Upper lobe of right lung (tissue), 1 donor: ENCODE measurements at regions not wholly inside any gene's neighbourhood (a gene's known extent, or its start where the extent isn't known, plus 50 kb on each side); places are given as distances from the start of the nearest gene placed in this dataset.
A peak's percentile ranks its signal among the peaks of the same experiment; 100 is the strongest.
"Not testable (repeated sequence)": the region's sequence is repeated elsewhere in the genome, so short reads cannot be mapped to it uniquely, and the experiment has no call there.

Source experiments
- ATAC-seq: fragments of 200-7000 bp; cut with Tn5 transposase; one replicate; pipeline ENCODE4 v1.9.1; 2020; ENCODE audit warnings: mild to moderate bottlenecking, moderate library complexity
- DNase-seq: peaks from one replicate; pipeline ENCODE4 v3.0.0-alpha.2; 2020
- H3K27ac ChIP-seq: fragments of 200-600 bp; one replicate; pipeline ENCODE4 v1.8.0; 2022
- H3K27me3 ChIP-seq: fragments of 200-600 bp; one replicate; pipeline ENCODE4 v1.8.0; 2022; ENCODE audit warnings: mild to moderate bottlenecking
- H3K36me3 ChIP-seq: fragments of 200-600 bp; one replicate; pipeline ENCODE4 v1.8.0; 2022
- H3K4me1 ChIP-seq: fragments of 200-600 bp; one replicate; pipeline ENCODE4 v1.8.0; 2022
- H3K4me3 ChIP-seq: fragments of 200-600 bp; one replicate; pipeline ENCODE4 v1.8.0; 2022; ENCODE audit warnings: mild to moderate bottlenecking
- H3K9me3 ChIP-seq: fragments of 200-600 bp; one replicate; pipeline ENCODE4 v1.8.0; 2022
- CTCF ChIP-seq: fragments of 200-600 bp; IDR thresholded peaks from one replicate; pipeline ENCODE4 v1.8.0; 2022; ENCODE audit warnings: antibody characterized with exemption
- intact Hi-C: fragments of 100-400 bp; cut with DNase I; formaldehyde crosslinking; loops from one replicate; pipeline ENCODE4 v1.11.0; 2022
- donor health status: DM: no; HTN: yes; CAD: no; lungs with severe emphysema.

GRCh38 chr16:88200896-88201185 lies 181.9 kb upstream of the ZNF469 start:
- DNase-seq (peak; percentile 47), ATAC-seq (no peak)
- no peaks in the 10 kb centered on the region for H3K36me3 ChIP-seq
- no peaks in the 10 kb centered on the region for H3K9me3 ChIP-seq
- no peak for TF ChIP-seq CTCF
- H3K27me3 ChIP-seq: no peaks in the 10 kb centered on the region
- intact Hi-C loops: no loop called here
- H3K4me1 ChIP-seq: no peaks in the 10 kb centered on the region
- H3K4me3 ChIP-seq: no peak overlapping the region
- H3K27ac ChIP-seq: no peak overlapping the region

GRCh38 chr16:88201611-88202010 lies 181.1 kb upstream of the ZNF469 start:
- ATAC-seq: not testable (repeated sequence)
- DNase-seq: peak; percentile 45

GRCh38 chr16:88202207-88202745 lies 180.5 kb upstream of the ZNF469 start:
- Histone ChIP-seq H3K4me1 (no peaks in the 10 kb centered on the region), H3K36me3 (no peaks in the 10 kb centered on the region), H3K4me3 (no peak overlapping the region), H3K27ac (no peak overlapping the region), H3K9me3 (no peaks in the 10 kb centered on the region), H3K27me3 (no peaks in the 10 kb centered on the region)
- intact Hi-C loops: no loop called here
- TF ChIP-seq CTCF: no peak
- ATAC-seq: no peak
- no peak for DNase-seq

More at GRCh38 chr16:88201611-88202010, 181.1 kb upstream of the ZNF469 start:
- intact Hi-C loops, H3K27me3 ChIP-seq, H3K36me3 ChIP-seq, H3K9me3 ChIP-seq, H3K4me3 ChIP-seq, H3K27ac ChIP-seq, H3K4me1 ChIP-seq: not testable (repeated sequence)

GRCh38 chr16:88202856-88203681 lies 179.7 kb upstream of the ZNF469 start:
- H3K4me3 ChIP-seq, H3K9me3 ChIP-seq, intact Hi-C loops, H3K4me1 ChIP-seq, ATAC-seq, H3K36me3 ChIP-seq, H3K27me3 ChIP-seq, H3K27ac ChIP-seq: not testable (repeated sequence)
- DNase-seq: peak; percentile 56

- H3K9me3 ChIP-seq, H3K27me3 ChIP-seq, intact Hi-C loops, H3K36me3 ChIP-seq, ATAC-seq, H3K27ac ChIP-seq, H3K4me3 ChIP-seq, H3K4me1 ChIP-seq: not testable (repeated sequence)
- DNase-seq: peak; percentile 33
Measured at GRCh38 chr16:88204131-88205110, 178.3 kb upstream of the ZNF469 start.

- H3K27ac ChIP-seq, H3K36me3 ChIP-seq, intact Hi-C loops, H3K9me3 ChIP-seq, H3K27me3 ChIP-seq, H3K4me3 ChIP-seq, H3K4me1 ChIP-seq, ATAC-seq: not testable (repeated sequence)
- peak; percentile 33 for DNase-seq
Measured at GRCh38 chr16:88205482-88205881, 177.3 kb upstream of the ZNF469 start.

GRCh38 chr16:88206006-88206405 lies 176.8 kb upstream of the ZNF469 start:
- intact Hi-C loops, H3K36me3 ChIP-seq, ATAC-seq, H3K4me1 ChIP-seq, H3K27me3 ChIP-seq, H3K27ac ChIP-seq, H3K4me3 ChIP-seq, H3K9me3 ChIP-seq: not testable (repeated sequence)
- peak; percentile 37 for DNase-seq

GRCh38 chr16:88206516-88206915 lies 176.2 kb upstream of the ZNF469 start:
- H3K9me3 ChIP-seq, H3K4me3 ChIP-seq, H3K27me3 ChIP-seq, intact Hi-C loops, H3K36me3 ChIP-seq, H3K27ac ChIP-seq, ATAC-seq, H3K4me1 ChIP-seq: not testable (repeated sequence)
- peak; percentile 34 for DNase-seq
